ENCODE measurements at regions not wholly inside any gene's neighbourhood (a gene's known extent, or its start where the extent isn't known, plus 50 kb on each side); places are given as distances from the start of the nearest gene placed in this dataset.

GRCh38 chr5:173768267-173768806 is 119.8 kb upstream of the CPEB4 start (continued):
- TF ChIP-seq CTCF (CRISPR knock-in tag; IDR thresholded peaks at IDR 0.05) (no peak), HOXA3 (CRISPR knock-in tag; IDR thresholded peaks at IDR 0.05) (no peak), KLF15 (CRISPR knock-in tag; IDR thresholded peaks at IDR 0.05; ENCODE audit: borderline replicate concordance) (no peak), RXRB (CRISPR knock-in tag; IDR thresholded peaks at IDR 0.05; ENCODE audit: borderline replicate concordance) (no peak), MBD4 (IDR thresholded peaks at IDR 0.05; ENCODE audit: borderline replicate concordance, low read length) (no peak), MXD1 (CRISPR knock-in tag; IDR thresholded peaks at IDR 0.05) (no peak), ZMYM3 (CRISPR knock-in tag; IDR thresholded peaks at IDR 0.05) (peak; percentile 20; the same call in 1 of the 2 replicates), ZNF597 (CRISPR knock-in tag; IDR thresholded peaks at IDR 0.05) (no peak), ZNF883 (CRISPR knock-in tag; IDR thresholded peaks at IDR 0.05; ENCODE audit: not compliant biosample characterization) (peak; percentile 14), ZNF605 (CRISPR knock-in tag; IDR thresholded peaks at IDR 0.05) (no peak), BATF2 (CRISPR knock-in tag; IDR thresholded peaks at IDR 0.05) (no peak), ZNF746 (CRISPR knock-in tag; IDR thresholded peaks at IDR 0.05) (no peak), ZNF652 (CRISPR knock-in tag; IDR thresholded peaks at IDR 0.05; ENCODE audit: borderline replicate concordance, low read depth) (no peak), SNAI1 (CRISPR knock-in tag; IDR thresholded peaks at IDR 0.05; ENCODE audit: borderline replicate concordance) (no peak), ZNF362 (CRISPR knock-in tag; IDR thresholded peaks at IDR 0.05; ENCODE audit: borderline replicate concordance) (no peak), IRF2 (CRISPR knock-in tag; IDR thresholded peaks at IDR 0.05) (0 out of 2 replicates have a peak, but pooled peaks have one; percentile 6), ZNF609 (CRISPR knock-in tag; IDR thresholded peaks at IDR 0.05; ENCODE audit: borderline replicate concordance) (no peak), BCL3 (CRISPR knock-in tag; IDR thresholded peaks at IDR 0.05) (0 out of 2 replicates have a peak, but pooled peaks have one; percentile 27)

Measured in HepG2 (cell line).